Adrenal gland (tissue), 9 donors: ENCODE measurements at regions not wholly inside any gene's neighbourhood (a gene's known extent, or its start where the extent isn't known, plus 50 kb on each side); places are given as distances from the start of the nearest gene placed in this dataset.

Experiments
- DNase-seq, 7 donors: peaks; one replicate each; pipeline ENCODE4 v3.0.0-alpha.2; 2019 to 2020
- H3K27ac ChIP-seq, 5 donors: fragments of 200-600 bp; sonication (generic) in 4 of 5; 1 replicate in 3 of 5; 2 replicates in 2 of 5; pipeline versions ENCODE4 v1.5.1 to v1.8.0; 2016 to 2020; ENCODE audit warnings: mild to moderate bottlenecking in 1 of 5
- H3K27me3 ChIP-seq: fragments of 200-600 bp; 2 replicates; pipeline ENCODE4 v1.8.0; 2021
- H3K36me3 ChIP-seq, 2 donors: fragments of 200-600 bp; replicated peaks in 1 of 2; 1 replicate in 1 of 2; 2 replicates in 1 of 2; pipeline versions ENCODE4 v1.5.1 to v1.8.0; 2018 to 2022
- H3K4me1 ChIP-seq, 2 donors: fragments of 200-600 bp; replicated peaks in 1 of 2; 1 replicate in 1 of 2; 2 replicates in 1 of 2; pipeline versions ENCODE4 v1.5.1 to v1.8.0; 2018 to 2021
- H3K4me3 ChIP-seq, 4 donors: fragments of 200-600 bp; sonication (generic) in 3 of 4; one replicate each; pipeline ENCODE4 v1.5.1; 2016 to 2018
- H3K9me3 ChIP-seq, 3 donors: fragments of 200-600 bp; sonication (generic) in 1 of 3; replicated peaks in 1 of 3; 1 replicate in 2 of 3; 2 replicates in 1 of 3; pipeline versions ENCODE4 v1.5.1 to v1.8.0; 2016 to 2021
- POLR2A ChIP-seq, 2 donors: fragments of 450-650 bp; IDR thresholded peaks; one replicate each; pipeline ENCODE4 v1.6.1; 2017; ENCODE audit warnings: antibody characterized with exemption in 2 of 2, mild to moderate bottlenecking in 2 of 2, moderate library complexity in 1 of 2
- WGBS, 4 donors: extraction: QIAGEN DNeasy Blood & Tissue Kit in 2 of 4; methylation state at CpG; one replicate each; pipeline versions ENCODE4 v1.1.5 to v1.1.7; 2013 to 2017; 5-methylcytosine and 5-hydroxymethylcytosine counted together
- intact Hi-C, 2 donors: fragments of 100-400 bp; cut with DNase I; formaldehyde crosslinking; loops; one replicate each; pipeline versions ENCODE4 v1.14.1 to v1.15.0; 2022 to 2023
- TF ChIP-seq, protein P1 (sequence below), 6 experiments: fragments of 450-650 bp in 4 of 6; fragments of 200-600 bp in 2 of 6; sonication (generic) in 1 of 6; IDR thresholded peaks; 1 replicate in 5 of 6; 2 replicates in 1 of 6; pipeline versions ENCODE4 v1.5.1 to v1.8.0; 2016 to 2021; ENCODE audit warnings: antibody characterized with exemption in 6 of 6, mild to moderate bottlenecking in 2 of 6, moderate library complexity in 1 of 6
- donor health status: healthy with polysubstance abuse.
- donor health status: Bipolar disorder and iron deficiency.
- donor health status: DM: yes; HTN: yes; CAD: no.
- donor health status: DM: no; HTN: no; CAD: no.
- donor health status: DM: no; HTN: no; CAD: no.

DNA sequence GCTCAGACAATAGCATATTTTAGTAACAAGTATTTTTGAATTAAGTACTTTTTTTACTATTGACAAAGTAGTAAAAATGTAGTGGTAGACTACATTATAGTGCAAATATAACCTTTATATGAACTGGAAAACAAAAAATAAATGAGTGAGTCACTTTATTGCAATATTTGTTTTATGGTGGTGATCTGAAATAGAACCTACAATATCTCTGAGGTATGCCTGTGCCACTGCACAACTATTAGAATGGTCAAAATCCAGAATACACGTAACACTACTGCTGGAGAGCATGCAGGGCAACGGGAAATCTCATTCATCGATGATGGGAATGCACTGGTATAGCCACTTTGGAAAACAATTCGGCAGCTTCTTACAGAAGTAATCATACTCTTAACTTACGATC lies 349.0 kb upstream of the NCAM2 start:
- no peak for DNase-seq
- intact Hi-C loops: no loop called here
- H3K9me3 ChIP-seq: no peaks in the 10 kb centered on the region
- H3K36me3 ChIP-seq: no peaks in the 10 kb centered on the region
- 82 to 90% (median 85%) methylated on average over 5 of the region's 5 CpGs for WGBS, 4 donors
- no peak overlapping the region for H3K27ac ChIP-seq
- H3K27me3 ChIP-seq: no peaks in the 10 kb centered on the region
- TF ChIP-seq, protein P1, sequence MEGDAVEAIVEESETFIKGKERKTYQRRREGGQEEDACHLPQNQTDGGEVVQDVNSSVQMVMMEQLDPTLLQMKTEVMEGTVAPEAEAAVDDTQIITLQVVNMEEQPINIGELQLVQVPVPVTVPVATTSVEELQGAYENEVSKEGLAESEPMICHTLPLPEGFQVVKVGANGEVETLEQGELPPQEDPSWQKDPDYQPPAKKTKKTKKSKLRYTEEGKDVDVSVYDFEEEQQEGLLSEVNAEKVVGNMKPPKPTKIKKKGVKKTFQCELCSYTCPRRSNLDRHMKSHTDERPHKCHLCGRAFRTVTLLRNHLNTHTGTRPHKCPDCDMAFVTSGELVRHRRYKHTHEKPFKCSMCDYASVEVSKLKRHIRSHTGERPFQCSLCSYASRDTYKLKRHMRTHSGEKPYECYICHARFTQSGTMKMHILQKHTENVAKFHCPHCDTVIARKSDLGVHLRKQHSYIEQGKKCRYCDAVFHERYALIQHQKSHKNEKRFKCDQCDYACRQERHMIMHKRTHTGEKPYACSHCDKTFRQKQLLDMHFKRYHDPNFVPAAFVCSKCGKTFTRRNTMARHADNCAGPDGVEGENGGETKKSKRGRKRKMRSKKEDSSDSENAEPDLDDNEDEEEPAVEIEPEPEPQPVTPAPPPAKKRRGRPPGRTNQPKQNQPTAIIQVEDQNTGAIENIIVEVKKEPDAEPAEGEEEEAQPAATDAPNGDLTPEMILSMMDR (IDR thresholded peaks at IDR 0.05): no peak
- no peaks in the 10 kb centered on the region for H3K4me1 ChIP-seq
- H3K4me3 ChIP-seq: no peak overlapping the region

DNA sequence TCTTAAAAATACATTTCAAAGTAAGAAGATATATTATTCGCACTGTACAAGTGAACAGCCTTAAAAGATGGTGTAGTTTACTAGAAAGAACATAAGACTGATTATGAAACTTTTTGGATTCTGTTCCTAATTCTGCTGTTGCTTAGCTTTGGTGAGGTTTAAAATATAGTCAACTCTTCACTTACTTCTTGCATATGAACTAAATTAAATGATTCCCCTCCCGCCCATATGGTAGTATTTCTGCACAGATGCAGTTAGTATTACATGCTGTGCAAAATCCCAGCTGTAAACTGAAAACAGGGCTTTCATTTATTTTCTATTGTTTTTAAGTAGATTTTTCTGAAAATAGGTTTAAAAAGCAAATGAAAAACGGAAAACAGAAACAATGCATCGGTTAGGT lies 345.4 kb upstream of the NCAM2 start:
- Histone ChIP-seq H3K4me3 (no peak overlapping the region), H3K4me1 (no peaks in the 10 kb centered on the region), H3K27me3 (no peaks in the 10 kb centered on the region), H3K27ac (no peak overlapping the region), H3K36me3 (no peaks in the 10 kb centered on the region), H3K9me3 (no peaks in the 10 kb centered on the region)
- TF ChIP-seq POLR2A (IDR thresholded peaks at IDR 0.05): no peak
- TF ChIP-seq, protein P1 (IDR thresholded peaks at IDR 0.05): no peak
- no peak for DNase-seq
- WGBS, 4 donors: 76 to 83% (median 81%) methylated on average over 4 of the region's 4 CpGs
- intact Hi-C loops: no loop called here

DNA sequence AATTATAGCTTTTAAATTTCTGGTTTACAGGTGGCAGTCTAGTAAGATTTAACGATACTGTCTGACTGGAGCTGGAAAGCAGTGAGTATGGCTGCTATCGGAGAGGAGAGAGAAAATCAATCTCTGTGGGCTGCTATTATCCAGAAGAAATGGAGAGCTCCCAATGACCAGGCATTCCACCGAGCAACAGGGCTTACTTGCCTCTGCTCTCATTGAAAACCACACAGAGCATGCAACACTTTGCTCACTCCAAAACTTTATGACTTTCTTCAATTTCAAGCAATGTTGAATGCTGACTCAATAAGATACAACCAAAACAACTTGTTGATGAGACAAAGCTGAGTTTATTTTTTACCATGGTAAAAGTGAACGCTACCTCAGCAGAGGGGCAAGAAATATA lies 337.0 kb upstream of the NCAM2 start:
- WGBS, 4 donors: 64 to 74% (median 70%) methylated on average over 4 of the region's 4 CpGs
- TF ChIP-seq POLR2A (IDR thresholded peaks at IDR 0.05): no peak
- TF ChIP-seq, protein P1 (IDR thresholded peaks at IDR 0.05): no peak
- no peak for DNase-seq

DNA sequence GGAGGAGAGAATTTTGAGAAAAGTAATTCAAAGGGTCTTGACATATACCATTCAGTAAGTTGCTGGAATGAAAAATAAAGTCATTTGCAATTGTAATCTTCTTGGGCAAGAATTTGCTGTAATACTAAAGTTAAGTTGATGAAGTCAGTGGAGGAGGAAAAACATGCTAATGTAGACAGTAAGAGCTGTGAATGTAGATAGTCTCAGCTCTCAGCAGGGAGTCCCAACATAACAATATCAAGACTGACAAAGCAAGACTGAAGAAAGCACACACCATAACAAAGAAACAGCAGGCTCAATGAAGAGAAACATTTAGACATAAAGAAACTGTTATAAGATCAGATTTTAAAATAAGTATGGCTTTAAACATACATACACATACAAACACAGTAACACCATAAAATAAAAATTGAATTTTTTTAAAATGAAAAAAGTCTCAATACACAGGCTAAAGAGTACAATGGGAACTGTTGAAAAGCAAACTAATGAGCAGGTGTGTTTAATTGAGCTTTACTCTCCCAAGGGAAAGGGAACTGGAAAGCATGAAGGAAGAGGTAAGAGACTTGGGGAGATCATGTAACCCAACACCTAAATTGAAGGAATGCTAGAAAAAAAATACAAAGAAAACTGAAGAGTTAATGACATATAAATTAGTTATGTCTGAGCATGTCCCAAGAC lies 336.3 kb upstream of the NCAM2 start:
- Histone ChIP-seq H3K27me3 (no peaks in the 10 kb centered on the region), H3K27ac (no peak overlapping the region), H3K4me3 (no peak overlapping the region), H3K4me1 (no peaks in the 10 kb centered on the region), H3K9me3 (no peaks in the 10 kb centered on the region), H3K36me3 (no peaks in the 10 kb centered on the region)
- TF ChIP-seq, protein P1 (IDR thresholded peaks at IDR 0.05): no peak
- no peak for TF ChIP-seq POLR2A (IDR thresholded peaks at IDR 0.05)
- intact Hi-C loops: no loop called here
- no peak for DNase-seq

More for the DNA sequence above, 337.0 kb upstream of the NCAM2 start:
- H3K36me3 ChIP-seq: no peaks in the 10 kb centered on the region
- H3K27me3 ChIP-seq: no peaks in the 10 kb centered on the region
- no peaks in the 10 kb centered on the region for H3K4me1 ChIP-seq
- intact Hi-C loops: no loop called here
- no peak overlapping the region for H3K4me3 ChIP-seq
- H3K9me3 ChIP-seq: no peaks in the 10 kb centered on the region
- no peak overlapping the region for H3K27ac ChIP-seq
